K562 (cell line): ENCODE measurements at regions not wholly inside any gene's neighbourhood (a gene's known extent, or its start where the extent isn't known, plus 50 kb on each side); places are given as distances from the start of the nearest gene placed in this dataset.

Source experiments
- ATF7 ChIP-seq: fragments of 450-650 bp; IDR thresholded peaks from 2 replicates; pipeline ENCODE4 v1.7.1; 2014; ENCODE audit warnings: mild to moderate bottlenecking, moderate library complexity
- C11orf30 ChIP-seq: fragments of 450-650 bp; IDR thresholded peaks from 2 replicates; pipeline ENCODE4 v1.6.1; 2016; ENCODE audit warnings: low read depth, mild to moderate bottlenecking
- CCAR2 ChIP-seq: fragments of 200-400 bp; formaldehyde crosslinking; IDR thresholded peaks from 2 replicates; pipeline ENCODE4 v1.6.1; 2017; ENCODE audit warnings: mild to moderate bottlenecking, low read depth, low read length
- E2F6 ChIP-seq, 2 experiments: IDR thresholded peaks; 2 replicates each; pipeline ENCODE4 v1.6.1; 2011; ENCODE audit warnings: borderline replicate concordance in 1 of 2, control low read depth in 1 of 2, low read depth in 1 of 2, low read length in 1 of 2, mild to moderate bottlenecking in 1 of 2, mixed read lengths in 1 of 2, moderate library complexity in 1 of 2; ENCODE audit not compliant: insufficient read depth in 1 of 2, insufficient read length in 1 of 2, poor library complexity in 1 of 2, severe bottlenecking in 1 of 2; ENCODE audit errors: extremely low read depth in 1 of 2
- GATAD2B ChIP-seq: fragments of 450-650 bp; IDR thresholded peaks from 2 replicates; pipeline ENCODE4 v1.6.1; 2017; ENCODE audit warnings: mild to moderate bottlenecking, borderline replicate concordance
- LARP7 ChIP-seq: fragments of 450-650 bp; IDR thresholded peaks from 2 replicates; pipeline ENCODE4 v1.6.1; 2016
- MTA3 ChIP-seq: fragments of 450-650 bp; formaldehyde crosslinking; IDR thresholded peaks from 2 replicates; pipeline ENCODE4 v1.6.1; 2017; ENCODE audit warnings: mild to moderate bottlenecking, borderline replicate concordance
- MYBL2 ChIP-seq, 2 experiments: fragments of 450-650 bp in 1 of 2; sonication (generic) in 1 of 2; formaldehyde crosslinking in 1 of 2; IDR thresholded peaks; 2 replicates each; pipeline versions ENCODE4 v1.6.1 to v1.8.1; 2017 to 2022; ENCODE audit warnings: borderline replicate concordance in 1 of 2, inconsistent platforms in 1 of 2, low read depth in 1 of 2, mild to moderate bottlenecking in 1 of 2, missing genetic modification reagents in 1 of 2, moderate library complexity in 1 of 2
- NR3C1 ChIP-seq: sonication (generic); formaldehyde crosslinking; IDR thresholded peaks from 2 replicates; pipeline ENCODE4 v1.8.1; 2022; ENCODE audit warnings: missing genetic modification reagents
- SRSF3 ChIP-seq: fragments of 200-400 bp; formaldehyde crosslinking; IDR thresholded peaks from 2 replicates; pipeline ENCODE4 v1.6.1; 2016; ENCODE audit warnings: mild to moderate bottlenecking, low read length, moderate library complexity; ENCODE audit not compliant: insufficient read depth
- THRB ChIP-seq: fragments of 450-650 bp; formaldehyde crosslinking; conservative IDR thresholded peaks from 2 replicates; pipeline ENCODE4 v1.4.0; 2022; ENCODE audit warnings: mild to moderate bottlenecking, missing genetic modification characterization
- ZNF282 ChIP-seq: sonication (generic); formaldehyde crosslinking; IDR thresholded peaks from 2 replicates; pipeline ENCODE4 v1.8.1; 2023; ENCODE audit warnings: missing genetic modification reagents
- ZNF354B ChIP-seq: fragments of 250-450 bp; sonication (Bioruptor Pico); IDR thresholded peaks from 2 replicates; pipeline ENCODE4 v1.4.0; 2020
- ZZZ3 ChIP-seq: fragments of 450-650 bp; IDR thresholded peaks from 2 replicates; pipeline ENCODE4 v1.6.1; 2016; ENCODE audit warnings: antibody characterized with exemption, mild to moderate bottlenecking, moderate library complexity

GRCh38 chr4:124433500-124433899 is 279.0 kb downstream of the ANKRD50 start (continued):
- TF ChIP-seq E2F6 (IDR thresholded peaks at IDR 0.05; ENCODE audit: borderline replicate concordance in 1 of 2, extremely low read depth in 1 of 2, insufficient read depth in 1 of 2, insufficient read length in 1 of 2, low read depth in 1 of 2, low read length in 1 of 2, poor library complexity in 1 of 2, severe bottlenecking in 1 of 2) = no peak
- TF ChIP-seq ZNF354B (CRISPR knock-in tag) = no peak
- no peak for TF ChIP-seq MYBL2 (IDR thresholded peaks at IDR 0.05; ENCODE audit: low read depth)
- TF ChIP-seq MYBL2 (CRISPR knock-in tag; IDR thresholded peaks at IDR 0.05; ENCODE audit: borderline replicate concordance) = no peak
- TF ChIP-seq GATAD2B = no peak
- no peak for TF ChIP-seq LARP7
- no peak for TF ChIP-seq CCAR2
- peak; percentile 59; the same call in 1 of the 2 replicates for TF ChIP-seq ATF7
- TF ChIP-seq SRSF3 = no peak
- no peak for TF ChIP-seq C11orf30
- TF ChIP-seq ZZZ3 = no peak
- no peak for TF ChIP-seq ZNF282 (CRISPR knock-in tag)
- no peak for TF ChIP-seq THRB (CRISPR knock-in tag)
- no peak for TF ChIP-seq NR3C1
- TF ChIP-seq MTA3 = no peak
